Panc1 (cell line): ENCODE measurements at regions not wholly inside any gene's neighbourhood (a gene's known extent, or its start where the extent isn't known, plus 50 kb on each side); places are given as distances from the start of the nearest gene placed in this dataset.

ENCODE experiments used
- ATAC-seq: fragments of 200-7000 bp; cut with Tn5 transposase; 2 replicates; pipeline ENCODE4 v1.9.1; 2020; ENCODE audit warnings: mild to moderate bottlenecking, moderate library complexity
- BruUV-seq: library from RNA; stranded (reverse); fragments of 400-500 nt; replicated peaks from 2 replicates; lab custom pipeline; 2021; lab: Mats Ljungman, UMichigan
- CTCF ChIA-PET: fragments of 300-600 bp; sonication (Branson Sonifier 250); formaldehyde crosslinking; loops from one replicate; lab custom pipeline; 2022; ENCODE audit warnings: antibody characterized with exemption; lab: Charles Lee
- POLR2A ChIA-PET: fragments of 300-600 bp; sonication (Branson Sonifier 250); formaldehyde crosslinking; loops from one replicate; lab custom pipeline; 2022; ENCODE audit warnings: antibody characterized with exemption; lab: Charles Lee
- DNase-seq: peaks from one replicate; pipeline ENCODE4 v3.0.0-alpha.2; 2010; ENCODE audit warnings: low read depth, low spot score
- H3K27ac ChIP-seq: 2 replicates; pipeline ENCODE4 v1.5.1; 2011; ENCODE audit warnings: mild to moderate bottlenecking, low read length, inconsistent platforms
- H3K27me3 ChIP-seq: fragments of 200-500 bp; sonication (Bioruptor generic); 2 replicates; pipeline ENCODE4 v1.6.0; 2014; ENCODE audit warnings: low read length, inconsistent platforms; ENCODE audit not compliant: control insufficient read depth, insufficient read depth
- H3K36me3 ChIP-seq: fragments of 200-500 bp; sonication (Bioruptor generic); 2 replicates; pipeline ENCODE4 v1.5.1; 2014; ENCODE audit warnings: inconsistent platforms, mild to moderate bottlenecking, low read length, moderate library complexity; ENCODE audit not compliant: control insufficient read depth, insufficient read depth
- H3K4me1 ChIP-seq: 2 replicates; pipeline ENCODE4 v1.5.1; 2011; ENCODE audit warnings: inconsistent platforms, mild to moderate bottlenecking, low read length, moderate library complexity; ENCODE audit not compliant: control insufficient read depth, insufficient read depth
- H3K4me3 ChIP-seq, 2 experiments: 2 replicates each; pipeline ENCODE4 v1.5.1; 2011 to 2012; ENCODE audit warnings: low read depth in 2 of 2, low read length in 2 of 2, mild to moderate bottlenecking in 2 of 2, inconsistent platforms in 1 of 2, moderate library complexity in 1 of 2
- H3K9me3 ChIP-seq: fragments of 200-500 bp; sonication (Bioruptor generic); 2 replicates; pipeline ENCODE4 v1.5.1; 2014; ENCODE audit warnings: low read depth, mild to moderate bottlenecking, inconsistent platforms, low read length, moderate library complexity; ENCODE audit not compliant: control insufficient read depth, insufficient read depth
- POLR2AphosphoS5 ChIP-seq: IDR thresholded peaks from 2 replicates; pipeline ENCODE4 v1.6.1; 2012; ENCODE audit warnings: mild to moderate bottlenecking, low read depth, low read length, moderate library complexity
- SIN3A ChIP-seq: IDR thresholded peaks from 2 replicates; pipeline ENCODE4 v1.6.1; 2012; ENCODE audit warnings: low read depth, mild to moderate bottlenecking, low read length, moderate library complexity, borderline replicate concordance; ENCODE audit not compliant: insufficient read depth
- TCF7L2 ChIP-seq: IDR thresholded peaks from 2 replicates; pipeline ENCODE4 v1.6.1; 2011; ENCODE audit warnings: mild to moderate bottlenecking, low read depth, low read length, inconsistent platforms
- in situ Hi-C: cut with HindIII; loops from 2 replicates; pipeline ENCODE4 v1.10.0; 2016; ENCODE audit warnings: low sequenced_read_pairs, low pct_unique_long_range_greater_than_20kb
- intact Hi-C: fragments of 100-400 bp; cut with micrococcal nuclease; formaldehyde crosslinking; loops from one replicate; pipeline ENCODE4 v1.10.0; 2022; ENCODE audit not compliant: unreplicated experiment
- TF ChIP-seq, protein P1 (sequence below): fragments of 450-650 bp; IDR thresholded peaks from 2 replicates; pipeline ENCODE4 v1.5.1; 2017; ENCODE audit warnings: mild to moderate bottlenecking
- TF ChIP-seq, protein P2 (sequence below), 2 experiments: IDR thresholded peaks; 2 replicates each; pipeline ENCODE4 v1.6.1; 2011 to 2012; ENCODE audit warnings: low read depth in 2 of 2, control low read depth in 1 of 2, low read length in 1 of 2, mild to moderate bottlenecking in 1 of 2, moderate library complexity in 1 of 2; ENCODE audit not compliant: insufficient read depth in 1 of 2

DNA sequence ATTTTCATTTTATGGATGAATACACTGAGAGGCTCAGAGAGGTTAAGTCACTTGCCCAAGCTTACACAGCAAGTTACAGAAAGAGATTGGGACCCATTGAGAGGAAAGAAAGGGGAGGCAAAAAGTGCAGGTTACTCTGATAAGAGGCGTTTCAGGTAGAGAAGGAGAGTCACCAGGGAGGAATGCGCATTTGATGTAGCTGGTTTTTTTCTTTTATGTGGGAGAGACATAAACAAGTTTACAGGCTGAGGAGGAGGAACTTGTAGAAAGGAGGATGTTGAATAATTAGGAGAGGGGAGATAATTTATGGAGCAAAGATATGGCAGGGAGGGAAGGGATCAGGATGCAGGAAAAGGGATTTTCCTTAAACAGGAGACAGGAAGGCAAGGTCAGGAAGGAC is 297.0 kb downstream of the PCNX1 start:
- no TSS peak for BruUV-seq
- TF ChIP-seq, protein P1, sequence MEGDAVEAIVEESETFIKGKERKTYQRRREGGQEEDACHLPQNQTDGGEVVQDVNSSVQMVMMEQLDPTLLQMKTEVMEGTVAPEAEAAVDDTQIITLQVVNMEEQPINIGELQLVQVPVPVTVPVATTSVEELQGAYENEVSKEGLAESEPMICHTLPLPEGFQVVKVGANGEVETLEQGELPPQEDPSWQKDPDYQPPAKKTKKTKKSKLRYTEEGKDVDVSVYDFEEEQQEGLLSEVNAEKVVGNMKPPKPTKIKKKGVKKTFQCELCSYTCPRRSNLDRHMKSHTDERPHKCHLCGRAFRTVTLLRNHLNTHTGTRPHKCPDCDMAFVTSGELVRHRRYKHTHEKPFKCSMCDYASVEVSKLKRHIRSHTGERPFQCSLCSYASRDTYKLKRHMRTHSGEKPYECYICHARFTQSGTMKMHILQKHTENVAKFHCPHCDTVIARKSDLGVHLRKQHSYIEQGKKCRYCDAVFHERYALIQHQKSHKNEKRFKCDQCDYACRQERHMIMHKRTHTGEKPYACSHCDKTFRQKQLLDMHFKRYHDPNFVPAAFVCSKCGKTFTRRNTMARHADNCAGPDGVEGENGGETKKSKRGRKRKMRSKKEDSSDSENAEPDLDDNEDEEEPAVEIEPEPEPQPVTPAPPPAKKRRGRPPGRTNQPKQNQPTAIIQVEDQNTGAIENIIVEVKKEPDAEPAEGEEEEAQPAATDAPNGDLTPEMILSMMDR, result no peak
- TF ChIP-seq, protein P2, sequence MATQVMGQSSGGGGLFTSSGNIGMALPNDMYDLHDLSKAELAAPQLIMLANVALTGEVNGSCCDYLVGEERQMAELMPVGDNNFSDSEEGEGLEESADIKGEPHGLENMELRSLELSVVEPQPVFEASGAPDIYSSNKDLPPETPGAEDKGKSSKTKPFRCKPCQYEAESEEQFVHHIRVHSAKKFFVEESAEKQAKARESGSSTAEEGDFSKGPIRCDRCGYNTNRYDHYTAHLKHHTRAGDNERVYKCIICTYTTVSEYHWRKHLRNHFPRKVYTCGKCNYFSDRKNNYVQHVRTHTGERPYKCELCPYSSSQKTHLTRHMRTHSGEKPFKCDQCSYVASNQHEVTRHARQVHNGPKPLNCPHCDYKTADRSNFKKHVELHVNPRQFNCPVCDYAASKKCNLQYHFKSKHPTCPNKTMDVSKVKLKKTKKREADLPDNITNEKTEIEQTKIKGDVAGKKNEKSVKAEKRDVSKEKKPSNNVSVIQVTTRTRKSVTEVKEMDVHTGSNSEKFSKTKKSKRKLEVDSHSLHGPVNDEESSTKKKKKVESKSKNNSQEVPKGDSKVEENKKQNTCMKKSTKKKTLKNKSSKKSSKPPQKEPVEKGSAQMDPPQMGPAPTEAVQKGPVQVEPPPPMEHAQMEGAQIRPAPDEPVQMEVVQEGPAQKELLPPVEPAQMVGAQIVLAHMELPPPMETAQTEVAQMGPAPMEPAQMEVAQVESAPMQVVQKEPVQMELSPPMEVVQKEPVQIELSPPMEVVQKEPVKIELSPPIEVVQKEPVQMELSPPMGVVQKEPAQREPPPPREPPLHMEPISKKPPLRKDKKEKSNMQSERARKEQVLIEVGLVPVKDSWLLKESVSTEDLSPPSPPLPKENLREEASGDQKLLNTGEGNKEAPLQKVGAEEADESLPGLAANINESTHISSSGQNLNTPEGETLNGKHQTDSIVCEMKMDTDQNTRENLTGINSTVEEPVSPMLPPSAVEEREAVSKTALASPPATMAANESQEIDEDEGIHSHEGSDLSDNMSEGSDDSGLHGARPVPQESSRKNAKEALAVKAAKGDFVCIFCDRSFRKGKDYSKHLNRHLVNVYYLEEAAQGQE (IDR thresholded peaks at IDR 0.05; ENCODE audit: insufficient read depth in 1 of 2, low read depth in 2 of 2, low read length in 1 of 2), result no peak
- no peak for TF ChIP-seq SIN3A
- TF ChIP-seq POLR2AphosphoS5, result no peak
- no peak for TF ChIP-seq TCF7L2

DNA sequence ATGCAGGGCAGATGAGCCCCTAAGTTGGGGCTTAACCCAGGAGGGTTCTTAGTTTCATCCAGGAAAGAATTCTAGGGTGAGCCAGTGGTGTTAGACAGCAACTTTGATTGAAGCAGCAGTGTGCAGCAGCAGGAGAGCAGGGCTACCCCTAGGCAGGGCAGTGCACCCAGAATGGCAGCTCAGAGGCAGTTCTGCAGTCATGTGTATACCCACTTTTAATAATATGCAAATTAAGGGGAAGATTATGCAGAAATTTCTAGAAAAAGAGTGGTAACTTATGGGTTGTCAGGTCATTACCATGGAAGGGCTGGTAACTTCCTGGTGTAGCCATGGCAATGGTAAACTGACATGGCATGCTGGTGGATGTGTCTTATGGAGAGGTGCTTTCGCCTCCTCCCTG is 297.5 kb downstream of the PCNX1 start:
- POLR2A ChIA-PET, result no interaction called here
- ATAC-seq, result no peak
- intact Hi-C loops, result no loop called here
- TF ChIP-seq SIN3A (no peak), POLR2AphosphoS5 (no peak), TCF7L2 (no peak)
- TF ChIP-seq, protein P2 (IDR thresholded peaks at IDR 0.05; ENCODE audit: insufficient read depth in 1 of 2, low read depth in 2 of 2, low read length in 1 of 2), result no peak
- TF ChIP-seq, protein P1, result no peak
- DNase-seq, result no peak
- CTCF ChIA-PET, result no interaction called here
- Histone ChIP-seq H3K27ac (no peak overlapping the region), H3K27me3 (no peaks in the 10 kb centered on the region), H3K36me3 (no peaks in the 10 kb centered on the region), H3K4me3 (no peak overlapping the region), H3K4me1 (no peaks in the 10 kb centered on the region), H3K9me3 (no peaks in the 10 kb centered on the region)
- no TSS peak for BruUV-seq
- in situ Hi-C loops, result no loop called here

More for the DNA sequence above, 297.0 kb downstream of the PCNX1 start:
- H3K9me3 ChIP-seq, result no peaks in the 10 kb centered on the region
- in situ Hi-C loops, result no loop called here
- no peaks in the 10 kb centered on the region for H3K36me3 ChIP-seq
- POLR2A ChIA-PET, result no interaction called here
- no peaks in the 10 kb centered on the region for H3K27me3 ChIP-seq
- ATAC-seq, result no peak
- no peaks in the 10 kb centered on the region for H3K4me1 ChIP-seq
- CTCF ChIA-PET, result no interaction called here
- H3K4me3 ChIP-seq, result no peak overlapping the region
- H3K27ac ChIP-seq, result no peak overlapping the region
- intact Hi-C loops, result no loop called here
- no peak for DNase-seq
